ENCODE measurements at regions not wholly inside any gene's neighbourhood (a gene's known extent, or its start where the extent isn't known, plus 50 kb on each side); places are given as distances from the start of the nearest gene placed in this dataset.

- no peak overlapping the region for H3K4me3 ChIP-seq
- H3K9me3 ChIP-seq = no peaks in the 10 kb centered on the region
- no peak for DNase-seq (ENCODE audit: low spot score)
- H3K4me1 ChIP-seq = peaks cover 0 to 5% of the 10 kb centered on the region in 2 donors
- no peak overlapping the region for H3K27ac ChIP-seq
- no peaks in the 10 kb centered on the region for H3K27me3 ChIP-seq
- H3K36me3 ChIP-seq = no peaks in the 10 kb centered on the region
- no peak for TF ChIP-seq CTCF (IDR thresholded peaks at IDR 0.05)
Observed at GRCh38 chr4:24743927-24744326, 51.4 kb upstream of the SOD3 start.

- no peaks in the 10 kb centered on the region for H3K27me3 ChIP-seq
- no peak overlapping the region for H3K4me3 ChIP-seq
- H3K4me1 ChIP-seq = peaks cover 0 to 5% of the 10 kb centered on the region in 2 donors
- no peak for DNase-seq (ENCODE audit: low spot score)
- TF ChIP-seq CTCF (IDR thresholded peaks at IDR 0.05) = no peak
- no peak overlapping the region for H3K27ac ChIP-seq
- no peaks in the 10 kb centered on the region for H3K36me3 ChIP-seq
- no peaks in the 10 kb centered on the region for H3K9me3 ChIP-seq
Observed at GRCh38 chr4:24745172-24745895, 50.0 kb upstream of the SOD3 start.
